Parathyroid adenoma (tissue), 2 donors: ENCODE measurements at regions not wholly inside any gene's neighbourhood (a gene's known extent, or its start where the extent isn't known, plus 50 kb on each side); places are given as distances from the start of the nearest gene placed in this dataset.

Source experiments
- H2AFZ ChIP-seq: fragments of 300-600 bp; sonication (generic); one replicate; pipeline ENCODE4 v1.7.0; 2017; ENCODE audit warnings: antibody characterized with exemption, mild to moderate bottlenecking
- H3K27ac ChIP-seq: fragments of 300-600 bp; sonication (generic); one replicate; pipeline ENCODE4 v1.7.0; 2017
- H3K27me3 ChIP-seq: fragments of 300-600 bp; sonication (generic); one replicate; pipeline ENCODE4 v1.7.0; 2017; ENCODE audit warnings: low read length; ENCODE audit not compliant: control insufficient read depth, insufficient read depth
- H3K36me3 ChIP-seq: fragments of 300-600 bp; sonication (generic); one replicate; pipeline ENCODE4 v1.7.0; 2017; ENCODE audit warnings: low read length; ENCODE audit not compliant: control insufficient read depth, insufficient read depth
- H3K4me1 ChIP-seq: fragments of 300-600 bp; sonication (generic); one replicate; pipeline ENCODE4 v1.7.0; 2017; ENCODE audit warnings: control low read depth
- H3K4me2 ChIP-seq: fragments of 300-600 bp; sonication (generic); one replicate; pipeline ENCODE4 v1.7.0; 2017; ENCODE audit warnings: low read length
- H3K4me3 ChIP-seq: fragments of 300-600 bp; sonication (generic); one replicate; pipeline ENCODE4 v1.7.0; 2017; ENCODE audit warnings: low read depth, low read length
- H3K79me2 ChIP-seq: fragments of 300-600 bp; sonication (generic); one replicate; pipeline ENCODE4 v1.7.0; 2017; ENCODE audit warnings: control low read depth
- H3K9ac ChIP-seq: fragments of 300-600 bp; sonication (generic); one replicate; pipeline ENCODE4 v1.7.0; 2017; ENCODE audit warnings: mild to moderate bottlenecking
- H3K9me3 ChIP-seq: fragments of 300-600 bp; sonication (generic); one replicate; pipeline ENCODE4 v1.7.0; 2017; ENCODE audit warnings: low read length; ENCODE audit not compliant: control insufficient read depth
- CTCF ChIP-seq: fragments of 300-600 bp; sonication (generic); IDR thresholded peaks from one replicate; pipeline ENCODE4 v1.7.0; 2017; ENCODE audit warnings: antibody characterized with exemption, mild to moderate bottlenecking
- donor health status: primary hyperparathyroidism.

DNA sequence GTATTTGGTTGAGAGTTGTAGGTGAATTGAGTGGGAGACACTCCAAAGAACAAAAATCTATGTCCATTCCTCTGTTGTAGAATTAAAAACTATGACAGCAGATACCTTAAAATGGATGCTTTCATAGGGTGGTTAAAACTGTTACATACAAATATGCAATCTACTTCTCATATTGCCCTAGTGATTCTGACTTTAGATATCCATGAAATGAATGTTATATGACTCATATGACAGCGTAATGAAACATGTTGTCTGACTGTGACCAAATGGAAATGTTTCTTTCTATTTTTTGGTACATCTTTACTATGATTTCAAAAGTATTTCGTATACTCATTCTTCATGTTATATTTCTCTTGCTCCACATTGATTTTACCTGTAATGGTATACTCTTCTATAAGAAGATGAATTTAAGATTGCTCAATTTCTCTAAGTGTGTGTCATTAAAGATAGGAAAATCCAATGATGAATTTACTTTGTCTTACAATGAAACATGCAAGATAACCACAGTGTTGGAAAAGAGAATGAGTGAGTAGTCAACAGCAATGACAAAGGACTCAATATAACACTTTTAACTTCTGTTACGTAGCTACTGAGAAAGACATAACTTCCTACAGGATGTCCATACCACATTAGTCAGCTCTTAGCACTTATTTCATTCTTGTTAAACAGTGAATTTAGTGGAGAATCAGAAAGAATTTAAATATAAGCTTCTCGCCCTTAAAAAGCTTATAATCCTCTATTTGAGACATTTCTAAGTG, 79.3 kb upstream of the LSAMP start:
- Histone ChIP-seq H3K4me2 (no peak overlapping the region), H3K4me1 (no peaks in the 10 kb centered on the region), H3K36me3 (no peaks in the 10 kb centered on the region), H3K27ac (no peak overlapping the region), H3K4me3 (no peak overlapping the region), H2AFZ (no peak overlapping the region), H3K9me3 (no peaks in the 10 kb centered on the region), H3K9ac (no peak overlapping the region), H3K27me3 (no peaks in the 10 kb centered on the region), H3K79me2 (no peaks in the 10 kb centered on the region)
- no peak for TF ChIP-seq CTCF

GRCh38 chr3:116552246-116552645, 107.0 kb upstream of the LSAMP start:
- Histone ChIP-seq H3K9me3 (no peaks in the 10 kb centered on the region), H3K36me3 (no peaks in the 10 kb centered on the region), H2AFZ (peak overlapping the region; percentile 11), H3K27ac (no peak overlapping the region), H3K4me3 (no peak overlapping the region), H3K4me2 (no peak overlapping the region), H3K9ac (no peak overlapping the region), H3K79me2 (no peaks in the 10 kb centered on the region), H3K27me3 (no peaks in the 10 kb centered on the region), H3K4me1 (no peaks in the 10 kb centered on the region)
- TF ChIP-seq CTCF, result no peak

- no peak for TF ChIP-seq CTCF
These were observed 108.1 kb upstream of the LSAMP start for GRCh38 chr3:116553355-116553754.

GRCh38 chr3:116561529-116561928, 116.2 kb upstream of the LSAMP start:
- Histone ChIP-seq H3K27ac (no peak overlapping the region), H3K9me3 (no peaks in the 10 kb centered on the region), H3K4me2 (no peak overlapping the region), H3K4me1 (no peaks in the 10 kb centered on the region), H3K27me3 (no peaks in the 10 kb centered on the region), H3K79me2 (no peaks in the 10 kb centered on the region), H3K9ac (no peak overlapping the region), H3K4me3 (no peak overlapping the region), H2AFZ (no peak overlapping the region), H3K36me3 (no peaks in the 10 kb centered on the region)
- TF ChIP-seq CTCF, result no peak

More at GRCh38 chr3:116553355-116553754, 108.1 kb upstream of the LSAMP start:
- Histone ChIP-seq H3K27me3 (no peaks in the 10 kb centered on the region), H3K4me2 (no peak overlapping the region), H3K79me2 (no peaks in the 10 kb centered on the region), H3K4me3 (no peak overlapping the region), H3K27ac (no peak overlapping the region), H3K36me3 (no peaks in the 10 kb centered on the region), H2AFZ (no peak overlapping the region), H3K4me1 (no peaks in the 10 kb centered on the region), H3K9ac (no peak overlapping the region), H3K9me3 (no peaks in the 10 kb centered on the region)

DNA sequence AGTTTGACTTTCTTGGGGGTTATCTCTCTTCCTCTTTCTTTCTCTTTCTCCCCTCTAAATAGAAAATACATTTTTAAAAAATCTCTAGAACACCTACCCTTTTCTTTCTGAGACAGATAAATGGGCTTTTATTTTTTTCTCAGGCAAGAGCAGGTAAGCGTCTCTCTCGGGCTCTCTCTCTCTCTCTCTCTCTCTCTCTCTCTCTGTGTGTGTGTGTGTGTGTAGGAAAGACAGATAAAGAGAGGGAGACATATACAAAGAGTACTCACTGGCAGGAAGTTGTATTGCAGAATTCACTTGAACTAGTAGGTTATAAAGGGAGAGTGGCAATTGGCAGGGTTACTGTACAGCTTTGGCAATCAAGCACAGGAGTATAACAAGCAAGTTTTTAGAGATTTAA, 118.1 kb upstream of the LSAMP start:
- no peaks in the 10 kb centered on the region for H3K27me3 ChIP-seq
- H3K27ac ChIP-seq, result no peak overlapping the region
- H3K9me3 ChIP-seq, result no peaks in the 10 kb centered on the region
- no peak overlapping the region for H3K9ac ChIP-seq
- no peak for TF ChIP-seq CTCF
- no peak overlapping the region for H2AFZ ChIP-seq
- H3K36me3 ChIP-seq, result no peaks in the 10 kb centered on the region
- no peak overlapping the region for H3K4me2 ChIP-seq
- no peaks in the 10 kb centered on the region for H3K4me1 ChIP-seq
- no peak overlapping the region for H3K4me3 ChIP-seq
- no peaks in the 10 kb centered on the region for H3K79me2 ChIP-seq
